ENCODE measurements at regions not wholly inside any gene's neighbourhood (a gene's known extent, or its start where the extent isn't known, plus 50 kb on each side); places are given as distances from the start of the nearest gene placed in this dataset.

DNA sequence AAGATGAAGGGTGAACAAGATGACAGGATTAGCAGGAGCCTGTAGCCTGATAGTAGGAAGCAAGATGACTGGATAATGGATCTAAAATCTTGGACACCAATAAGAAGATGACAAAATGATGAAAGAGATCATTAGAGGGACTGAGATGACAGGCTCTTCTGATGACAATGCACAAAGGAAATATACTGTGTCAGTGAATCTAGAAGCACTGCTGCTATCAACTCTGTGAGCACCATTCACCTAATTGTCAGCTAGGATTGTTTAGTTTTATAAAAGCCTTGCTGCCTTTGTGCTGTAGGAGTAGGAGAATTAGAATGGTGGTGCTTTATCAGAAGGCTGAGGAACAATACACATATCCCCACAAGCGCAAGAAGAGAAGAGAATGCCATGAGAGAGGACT, 1127.8 kb downstream of the DTWD2 start:
- Histone ChIP-seq H3K4me1 (replicated peaks; ENCODE audit: insufficient read depth) (no peaks in the 10 kb centered on the region), H3K27me3 (ENCODE audit: insufficient read depth, low read depth) (no peaks in the 10 kb centered on the region), H3K4me3 (no peak overlapping the region), H3K9me3 (ENCODE audit: insufficient read depth, low read depth) (no peaks in the 10 kb centered on the region), H3K36me3 (ENCODE audit: low read depth) (no peaks in the 10 kb centered on the region), H3K9me2 (ENCODE audit: insufficient read depth) (no peaks in the 10 kb centered on the region), H4K20me1 (ENCODE audit: insufficient read depth) (no peaks in the 10 kb centered on the region), H3K27ac (no peak overlapping the region), H3F3A (ENCODE audit: insufficient read depth, low read depth) (no peaks in the 10 kb centered on the region), H3K79me2 (ENCODE audit: low read depth) (no peaks in the 10 kb centered on the region), H3K4me2 (no peak overlapping the region), H2AFZ (no peak overlapping the region)
- no peak for TF ChIP-seq EZH2 (IDR thresholded peaks at IDR 0.05; ENCODE audit: low read depth)
- TF ChIP-seq CTCF (conservative IDR thresholded peaks at IDR 0.05), result no peak
- DNase-seq, result no peak
- POLR2A ChIA-PET (ENCODE audit: unreplicated experiment), result no interaction called here
- CTCF ChIA-PET, result no interaction called here
- no TSS peak for BruUV-seq (replicated peaks)
- intact Hi-C loops (cut with micrococcal nuclease; ENCODE audit: unreplicated experiment), result no loop called here

DNA sequence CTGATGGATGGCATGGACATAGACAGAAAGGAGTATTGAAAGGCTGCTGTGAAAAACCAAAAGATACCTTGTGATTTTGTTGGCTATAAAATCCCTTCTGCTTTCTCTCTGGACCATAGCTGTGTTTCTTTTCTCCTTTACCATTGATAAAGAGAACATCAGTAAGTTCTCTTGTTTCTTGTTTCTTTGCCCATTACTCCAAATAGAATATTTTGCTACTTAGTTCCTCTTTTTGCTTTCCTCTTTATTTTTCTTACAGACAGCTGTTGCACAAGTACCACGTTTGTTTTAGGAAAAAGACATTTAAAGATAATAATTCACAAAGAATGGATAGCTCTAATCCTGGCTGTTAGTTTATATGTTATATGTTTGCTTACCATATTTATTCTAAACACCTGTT, 1129.2 kb downstream of the DTWD2 start:
- H3K27me3 ChIP-seq (ENCODE audit: insufficient read depth, low read depth), result no peaks in the 10 kb centered on the region
- H3K9me3 ChIP-seq (ENCODE audit: insufficient read depth, low read depth), result no peaks in the 10 kb centered on the region
- H3K36me3 ChIP-seq (ENCODE audit: low read depth), result no peaks in the 10 kb centered on the region
- H3K9me2 ChIP-seq (ENCODE audit: insufficient read depth), result no peaks in the 10 kb centered on the region
- POLR2A ChIA-PET (ENCODE audit: unreplicated experiment), result no interaction called here
- no TSS peak for BruUV-seq (replicated peaks)
- DNase-seq, result no peak
- CTCF ChIA-PET, result no interaction called here
- no peak overlapping the region for H2AFZ ChIP-seq
- no peaks in the 10 kb centered on the region for H3K4me1 ChIP-seq (replicated peaks; ENCODE audit: insufficient read depth)
- no peak for TF ChIP-seq EZH2 (IDR thresholded peaks at IDR 0.05; ENCODE audit: low read depth)
- H3K27ac ChIP-seq, result no peak overlapping the region
- no peak overlapping the region for H3K4me3 ChIP-seq
- intact Hi-C loops (cut with micrococcal nuclease; ENCODE audit: unreplicated experiment), result no loop called here
- H4K20me1 ChIP-seq (ENCODE audit: insufficient read depth), result no peaks in the 10 kb centered on the region
- no peak overlapping the region for H3K4me2 ChIP-seq
- no peaks in the 10 kb centered on the region for H3F3A ChIP-seq (ENCODE audit: insufficient read depth, low read depth)
- no peaks in the 10 kb centered on the region for H3K79me2 ChIP-seq (ENCODE audit: low read depth)

DNA sequence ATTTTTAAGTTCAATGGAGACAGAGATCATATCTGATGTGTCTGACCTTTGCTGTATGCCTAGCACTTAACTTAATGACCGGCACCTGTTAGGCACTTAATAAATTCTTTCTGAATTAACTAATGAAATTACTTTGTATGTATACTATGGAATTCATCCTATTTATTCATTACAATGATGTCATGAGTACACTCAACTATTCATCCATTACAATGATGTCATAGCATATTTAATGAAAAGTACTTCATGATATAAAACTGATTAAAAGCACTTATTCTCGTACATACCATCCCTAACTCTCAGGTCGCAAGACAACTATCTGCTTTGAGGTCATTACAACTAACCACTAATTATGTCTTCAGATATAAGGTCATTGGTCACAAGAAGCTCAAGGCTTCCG, 1131.6 kb downstream of the DTWD2 start:
- POLR2A ChIA-PET (ENCODE audit: unreplicated experiment), result no interaction called here
- DNase-seq, result no peak
- CTCF ChIA-PET, result no interaction called here
- intact Hi-C loops (cut with micrococcal nuclease; ENCODE audit: unreplicated experiment), result no loop called here
- Histone ChIP-seq H3K4me1 (replicated peaks; ENCODE audit: insufficient read depth) (no peaks in the 10 kb centered on the region), H2AFZ (no peak overlapping the region), H3K36me3 (ENCODE audit: low read depth) (no peaks in the 10 kb centered on the region), H3K79me2 (ENCODE audit: low read depth) (no peaks in the 10 kb centered on the region), H3K9me3 (ENCODE audit: insufficient read depth, low read depth) (no peaks in the 10 kb centered on the region), H3K9me2 (ENCODE audit: insufficient read depth) (no peaks in the 10 kb centered on the region), H3K27ac (no peak overlapping the region), H3K4me3 (no peak overlapping the region), H4K20me1 (ENCODE audit: insufficient read depth) (no peaks in the 10 kb centered on the region), H3F3A (ENCODE audit: insufficient read depth, low read depth) (no peaks in the 10 kb centered on the region), H3K4me2 (no peak overlapping the region), H3K27me3 (ENCODE audit: insufficient read depth, low read depth) (no peaks in the 10 kb centered on the region)
- BruUV-seq (replicated peaks), result no TSS peak
- TF ChIP-seq CTCF (conservative IDR thresholded peaks at IDR 0.05) (no peak), EZH2 (IDR thresholded peaks at IDR 0.05; ENCODE audit: low read depth) (no peak)

DNA sequence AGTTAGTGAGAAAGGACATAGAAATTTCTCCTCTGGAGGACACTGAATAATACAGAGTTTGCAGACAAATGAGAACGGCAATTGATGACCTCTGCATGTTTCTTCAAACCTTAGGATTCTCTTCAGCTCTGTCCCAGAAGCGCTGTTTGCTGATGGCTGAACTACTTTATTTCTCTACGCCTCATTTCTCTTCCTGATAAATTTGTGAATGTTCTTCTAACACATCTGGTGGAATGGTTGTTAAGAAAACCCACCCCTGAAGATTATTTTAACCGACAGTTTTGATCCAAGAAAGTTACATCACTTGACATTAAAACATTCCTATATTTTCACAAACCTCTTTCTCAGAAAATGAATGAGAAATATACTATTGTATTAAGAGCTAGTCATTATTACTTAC, 1150.6 kb downstream of the DTWD2 start:
- BruUV-seq (replicated peaks), result no TSS peak
- Histone ChIP-seq H3K36me3 (ENCODE audit: low read depth) (no peaks in the 10 kb centered on the region), H3K27me3 (ENCODE audit: insufficient read depth, low read depth) (no peaks in the 10 kb centered on the region), H3K4me3 (no peak overlapping the region), H3K79me2 (ENCODE audit: low read depth) (no peaks in the 10 kb centered on the region), H3K4me2 (no peak overlapping the region), H3K9me3 (ENCODE audit: insufficient read depth, low read depth) (no peaks in the 10 kb centered on the region), H3K27ac (no peak overlapping the region), H3K9me2 (ENCODE audit: insufficient read depth) (no peaks in the 10 kb centered on the region; the same call in 1 of the 2 replicates), H3F3A (ENCODE audit: insufficient read depth, low read depth) (no peaks in the 10 kb centered on the region), H4K20me1 (ENCODE audit: insufficient read depth) (no peaks in the 10 kb centered on the region), H2AFZ (no peak overlapping the region), H3K4me1 (replicated peaks; ENCODE audit: insufficient read depth) (no peaks in the 10 kb centered on the region)
- CTCF ChIA-PET, result no interaction called here
- intact Hi-C loops (cut with micrococcal nuclease; ENCODE audit: unreplicated experiment), result no loop called here
- TF ChIP-seq CTCF (conservative IDR thresholded peaks at IDR 0.05) (no peak), EZH2 (IDR thresholded peaks at IDR 0.05; ENCODE audit: low read depth) (no peak)
- no peak for DNase-seq
- POLR2A ChIA-PET (ENCODE audit: unreplicated experiment), result no interaction called here
